Activated T-cell treated with anti-CD3 and anti-CD28 coated beads for 24 hours (primary cell): ENCODE measurements at regions not wholly inside any gene's neighbourhood (a gene's known extent, or its start where the extent isn't known, plus 50 kb on each side); places are given as distances from the start of the nearest gene placed in this dataset.
"Not testable (repeated sequence)": the region's sequence is repeated elsewhere in the genome, so short reads cannot be mapped to it uniquely, and the experiment has no call there.

Experiments
- DNase-seq: peaks from one replicate; pipeline ENCODE4 v3.0.0-alpha.2; 2020; ENCODE audit warnings: low read depth

DNA sequence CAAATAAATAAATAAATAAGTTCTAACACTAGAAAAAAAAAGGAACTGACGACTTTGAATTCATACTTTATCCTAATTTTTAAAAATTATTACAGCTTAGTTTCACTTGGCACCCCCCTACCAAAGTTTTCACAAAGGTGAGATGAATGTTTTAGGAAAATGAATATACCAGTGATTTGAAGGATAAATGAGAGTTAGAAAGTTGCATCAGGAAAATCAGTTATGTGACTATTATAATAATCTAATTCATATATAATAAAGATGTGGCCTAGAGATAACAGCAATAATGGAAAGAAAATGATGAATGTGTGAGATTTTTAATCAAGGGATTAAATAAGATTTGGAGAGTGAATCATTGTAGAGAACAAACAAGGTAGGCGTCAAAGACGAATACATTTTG is 103.0 kb upstream of the RAP1B start:
- DNase-seq, result no peak

DNA sequence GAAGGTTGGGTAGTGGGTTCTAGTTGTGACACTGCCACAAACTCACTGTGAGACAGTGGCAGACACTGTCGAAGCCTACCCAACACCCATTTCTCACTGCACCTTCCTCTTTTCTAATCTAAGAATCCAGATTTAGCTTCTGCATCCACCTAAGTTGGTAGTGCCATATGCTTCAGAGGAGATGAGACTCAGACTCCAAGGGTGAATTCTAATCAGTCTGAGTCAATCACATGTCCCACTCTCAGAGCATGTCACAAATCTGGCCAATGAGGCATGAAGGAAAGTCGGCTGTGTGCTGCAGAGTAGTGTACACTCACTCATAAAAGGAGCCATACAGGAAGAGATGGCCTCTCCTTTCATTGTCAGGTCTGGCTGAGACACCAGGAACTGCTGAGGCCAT is 102.1 kb upstream of the RAP1B start:
- no peak for DNase-seq

DNA sequence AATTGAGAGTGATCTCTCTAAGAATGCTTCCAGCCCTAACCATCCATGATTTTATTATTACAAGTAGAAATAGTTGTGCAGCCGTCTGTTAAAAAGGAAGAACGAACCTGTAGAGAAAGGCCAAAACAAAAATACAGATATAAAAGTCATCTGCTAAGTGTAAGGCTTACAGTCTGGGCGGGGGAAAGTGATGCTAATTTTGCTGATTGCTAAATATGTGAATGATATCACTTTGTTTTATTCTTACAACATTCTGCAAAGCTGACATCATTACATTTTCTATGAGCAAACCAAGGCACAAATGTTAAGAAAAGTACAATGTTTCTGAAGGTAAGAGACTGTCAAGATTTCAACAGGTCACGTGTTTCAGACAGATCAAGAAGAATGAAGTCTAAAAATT is 101.5 kb upstream of the RAP1B start:
- DNase-seq, result no peak

DNA sequence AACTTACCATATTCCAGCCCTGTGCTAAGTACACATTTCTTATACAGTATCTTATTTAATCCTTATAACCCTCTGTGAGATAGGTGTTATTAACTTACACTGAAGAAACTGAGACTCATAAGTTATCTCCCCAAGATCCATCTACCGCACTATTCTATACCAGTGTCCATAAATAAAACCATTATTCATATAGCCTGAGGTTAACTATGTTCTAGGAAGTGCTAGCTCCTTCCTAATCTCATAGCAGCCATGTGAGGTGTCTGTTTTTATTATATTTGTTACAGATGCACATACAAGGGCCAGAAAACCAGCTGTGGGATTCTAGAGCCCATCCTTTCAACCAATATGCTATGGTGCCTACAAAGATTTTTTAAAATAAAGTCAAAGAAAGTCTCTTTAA is 100.3 kb upstream of the RAP1B start:
- no peak for DNase-seq

DNA sequence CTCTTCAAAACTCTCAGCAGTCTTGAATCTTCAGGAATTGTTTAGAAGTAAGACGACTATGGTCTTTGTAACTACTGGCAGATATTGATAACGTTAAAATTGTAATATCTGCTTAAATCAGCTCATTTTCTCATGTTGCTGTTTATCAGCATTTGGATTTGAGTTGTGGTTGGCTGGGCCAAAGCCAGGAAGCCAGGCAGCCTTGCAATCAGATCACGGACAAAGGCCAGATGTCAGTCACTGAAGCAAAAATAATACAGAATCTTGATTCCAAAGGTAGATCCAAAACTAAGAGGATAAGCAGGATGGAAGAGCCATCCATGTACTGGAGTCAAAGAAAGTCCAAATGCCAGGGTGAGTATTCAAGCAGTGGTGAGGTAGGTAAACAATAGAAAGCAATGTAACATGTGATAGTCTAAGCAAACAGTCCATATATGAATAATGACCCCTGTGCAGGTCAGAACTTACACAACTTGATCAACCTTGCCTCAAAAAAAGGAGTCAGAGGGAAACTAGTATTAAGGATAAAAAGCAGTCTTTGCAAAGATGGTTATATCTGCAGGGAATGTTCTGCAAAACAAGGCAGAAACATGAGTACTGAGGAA is 95.8 kb upstream of the RAP1B start:
- DNase-seq, result no peak

DNA sequence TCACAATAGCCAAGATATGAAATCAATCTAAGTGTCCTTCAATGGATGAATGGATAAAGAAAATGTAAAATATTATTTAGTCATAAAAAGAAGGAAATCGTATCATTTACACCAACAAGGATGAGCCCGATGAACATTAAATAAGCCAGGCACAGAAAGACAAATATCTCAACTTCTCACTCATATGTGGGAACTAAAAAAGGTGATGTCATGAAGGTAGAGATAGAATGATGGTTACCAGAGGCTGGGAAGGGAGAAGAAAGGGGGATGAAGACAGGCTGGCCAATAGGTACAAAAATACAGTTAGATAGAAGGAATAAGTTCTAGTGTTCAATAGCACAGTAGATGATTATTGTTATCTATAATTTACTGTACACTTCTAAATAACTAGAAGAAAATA is 94.9 kb upstream of the RAP1B start:
- DNase-seq, result no peak

DNA sequence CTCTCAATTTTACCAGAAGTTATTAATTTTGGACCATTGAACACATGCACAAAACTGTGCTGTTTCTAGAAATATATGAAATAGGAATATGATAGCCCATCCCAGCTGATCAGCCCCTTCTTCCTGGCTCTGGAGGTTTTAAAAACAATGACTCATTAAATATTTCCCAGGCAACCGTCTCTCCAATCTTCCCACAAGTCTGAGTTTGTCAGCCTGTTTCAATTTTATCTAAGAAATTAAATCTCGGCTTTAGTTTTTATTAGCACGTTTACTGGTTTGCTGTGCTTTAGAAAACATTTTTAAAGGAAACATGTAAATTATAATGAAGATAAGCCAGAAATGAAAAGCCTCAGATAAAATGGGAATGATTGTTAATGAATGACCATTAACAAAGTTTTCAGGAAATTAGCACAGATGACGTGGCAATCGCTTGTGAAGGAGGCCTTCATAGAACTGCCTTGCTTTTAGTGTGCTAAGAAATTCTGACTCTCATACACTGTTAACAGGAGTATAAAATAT is 89.3 kb upstream of the RAP1B start:
- no peak for DNase-seq

DNA sequence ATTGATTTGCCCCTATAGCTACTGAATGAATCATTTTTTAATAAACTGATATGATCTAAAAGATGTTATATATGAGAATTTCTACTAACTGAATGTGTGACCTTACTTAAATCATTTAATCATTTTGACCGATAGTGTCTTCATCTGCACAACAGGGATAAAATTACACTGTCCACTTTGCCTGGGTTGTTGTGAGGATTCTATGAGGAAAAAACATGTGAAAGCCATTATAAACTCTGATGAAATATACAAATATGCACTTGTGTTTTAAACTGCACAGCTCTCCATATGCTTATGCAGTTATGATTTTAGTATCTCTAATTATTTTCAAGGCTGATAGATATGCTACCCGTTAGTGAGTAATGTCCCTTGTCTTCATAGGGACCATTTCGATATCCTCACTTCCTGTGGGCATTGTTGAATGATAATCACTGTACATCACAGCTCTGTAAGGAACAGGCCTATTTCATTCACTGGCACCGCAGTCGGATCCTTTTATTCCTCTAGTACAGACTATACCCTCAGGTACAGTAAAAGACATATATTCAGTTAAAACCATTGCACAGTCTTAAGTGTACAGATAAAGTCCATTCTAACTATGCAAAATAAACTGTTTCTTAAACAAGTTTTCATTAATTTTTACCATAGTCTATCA is 88.7 kb upstream of the RAP1B start:
- DNase-seq, result no peak

DNA sequence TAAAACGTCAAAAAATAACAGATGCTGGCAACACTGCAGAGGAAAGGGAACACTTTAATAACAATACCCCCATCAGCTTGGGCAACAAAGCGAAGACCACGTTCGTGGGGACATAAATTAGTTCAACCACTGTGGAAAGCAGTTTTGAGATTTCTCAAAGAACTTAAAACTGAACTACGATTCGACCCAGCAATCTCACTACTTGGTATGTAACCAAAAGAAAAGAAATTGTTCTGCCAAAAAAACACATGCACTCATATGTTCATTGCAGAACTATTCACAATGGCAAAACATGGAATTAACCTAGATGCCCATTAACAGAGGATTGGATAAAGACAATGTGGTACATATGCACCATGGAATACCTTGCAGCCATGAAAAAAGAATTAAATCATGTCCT is 81.2 kb upstream of the RAP1B start:
- DNase-seq, result no peak

DNA sequence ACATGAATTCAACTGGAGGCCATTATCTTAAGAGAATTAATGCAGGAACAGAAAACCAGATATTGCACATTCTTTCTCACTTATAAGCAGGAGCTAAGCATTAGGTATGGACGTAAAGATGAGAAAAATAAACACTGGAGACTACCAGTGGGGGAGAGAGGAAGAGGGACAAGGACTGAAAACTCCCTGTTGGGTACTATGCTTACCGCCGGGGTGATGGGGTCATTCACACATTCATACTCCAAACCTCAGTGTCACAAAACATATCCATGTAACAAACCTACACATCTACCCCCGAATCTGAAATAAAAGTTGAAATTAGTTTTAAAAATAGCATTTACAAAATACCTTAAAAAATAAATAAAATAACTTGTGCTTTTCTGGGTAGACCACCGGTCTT is 80.8 kb upstream of the RAP1B start:
- DNase-seq, result no peak

DNA sequence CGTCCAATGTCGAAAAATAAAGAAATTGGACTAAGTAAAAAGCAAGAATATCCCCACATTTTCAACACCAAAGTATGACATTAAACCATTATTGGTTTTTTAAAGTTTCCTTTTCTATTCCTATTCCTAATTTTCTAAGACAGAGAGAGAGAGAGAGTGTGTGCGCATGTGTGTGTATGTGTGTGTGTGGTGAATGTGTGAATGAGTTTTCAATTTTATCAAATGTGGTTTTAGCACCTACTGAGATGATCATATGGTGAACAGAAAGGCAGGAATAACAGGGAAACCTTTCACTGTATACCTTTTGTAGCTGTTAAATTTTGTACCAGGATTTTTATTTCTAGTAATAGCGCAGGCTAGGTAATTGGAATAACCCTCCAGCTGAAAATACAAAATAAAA is 80.4 kb upstream of the RAP1B start:
- DNase-seq, result no peak

DNA sequence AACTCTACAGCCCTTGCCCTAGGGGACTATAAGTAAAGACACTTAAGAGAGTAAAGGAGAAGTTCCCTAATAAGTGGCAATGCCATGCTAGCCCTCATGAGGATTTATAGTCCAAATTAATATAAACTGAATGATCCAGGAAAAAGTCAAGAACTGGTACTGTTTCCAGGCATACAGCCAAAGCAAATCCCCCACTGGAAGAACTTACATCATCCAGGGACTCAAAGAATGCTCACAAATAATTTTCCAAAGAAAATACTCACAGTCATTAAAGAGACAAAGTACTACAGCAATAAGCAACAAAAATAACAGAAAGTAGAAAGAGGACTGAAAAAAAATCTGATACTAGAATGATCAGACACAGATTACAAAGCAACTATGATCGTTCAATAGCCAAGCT is 79.7 kb upstream of the RAP1B start:
- no peak for DNase-seq

DNA sequence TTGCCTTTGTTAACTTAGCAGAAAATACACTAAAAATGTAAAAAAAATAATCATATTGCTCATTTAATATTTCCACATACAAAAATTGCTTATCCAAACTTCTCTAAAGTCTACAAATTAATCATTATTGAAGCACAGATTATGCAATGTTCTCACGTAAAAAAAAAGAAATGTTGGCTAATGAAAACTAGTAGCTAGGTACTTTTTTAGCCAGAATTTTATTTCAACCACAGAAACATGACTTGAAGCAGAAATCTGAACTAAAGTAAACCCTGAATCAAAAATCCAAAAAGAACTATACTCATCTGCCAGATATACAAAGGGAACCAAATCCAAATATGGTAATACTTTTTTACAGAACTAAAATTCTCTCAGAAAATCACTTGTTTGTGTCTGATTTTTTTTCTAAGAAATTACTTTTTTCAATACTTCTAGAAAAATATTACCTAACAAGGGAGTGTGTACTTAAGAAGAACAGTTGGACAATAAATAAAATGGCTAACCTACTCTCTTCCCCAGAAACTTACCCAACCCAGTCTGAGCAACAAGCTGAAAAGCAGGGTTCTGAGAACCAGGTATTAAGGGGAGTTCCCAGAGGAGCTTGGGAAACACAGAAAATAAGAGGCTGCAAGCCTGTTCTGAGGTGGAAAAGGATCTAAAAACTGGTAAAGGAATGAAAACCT is 78.4 kb upstream of the RAP1B start:
- no peak for DNase-seq

DNA sequence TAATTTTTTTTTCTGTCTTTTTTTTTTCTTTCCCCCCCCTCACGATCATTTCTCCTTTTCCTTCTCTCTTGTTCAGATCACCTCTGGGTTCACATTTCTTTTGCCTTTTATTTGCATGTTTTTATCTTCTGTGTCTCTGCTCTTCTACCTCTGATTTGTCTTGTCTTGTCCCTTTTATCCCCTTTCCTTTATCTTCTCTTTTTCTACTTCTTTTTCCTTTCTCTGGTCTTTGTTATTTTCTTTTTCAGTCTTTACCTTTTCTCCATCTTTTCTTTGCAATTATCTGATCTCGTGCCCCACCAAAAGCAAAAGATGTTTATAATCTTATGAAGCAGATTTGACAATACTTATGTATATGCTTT is 77.8 kb upstream of the RAP1B start:
- no peak for DNase-seq

DNA sequence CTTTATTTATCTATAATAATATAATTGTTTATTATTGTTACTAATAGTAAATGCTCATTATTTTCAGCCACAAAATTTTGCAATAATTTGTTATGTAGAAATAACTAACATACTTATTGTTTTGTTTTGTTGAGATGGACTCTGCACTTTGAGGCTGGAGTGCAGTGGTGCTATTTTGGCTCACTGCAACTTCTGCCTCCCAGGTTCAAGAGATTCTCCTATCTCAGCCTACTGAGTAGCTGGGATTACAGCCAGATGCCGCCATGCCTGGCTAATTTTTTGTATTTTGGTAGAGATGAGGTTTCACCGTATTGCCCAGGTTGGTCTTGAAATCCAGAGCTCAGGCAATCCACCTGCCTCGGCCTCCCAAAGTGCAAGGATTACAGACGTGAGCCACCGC is 76.6 kb upstream of the RAP1B start:
- no peak for DNase-seq

DNA sequence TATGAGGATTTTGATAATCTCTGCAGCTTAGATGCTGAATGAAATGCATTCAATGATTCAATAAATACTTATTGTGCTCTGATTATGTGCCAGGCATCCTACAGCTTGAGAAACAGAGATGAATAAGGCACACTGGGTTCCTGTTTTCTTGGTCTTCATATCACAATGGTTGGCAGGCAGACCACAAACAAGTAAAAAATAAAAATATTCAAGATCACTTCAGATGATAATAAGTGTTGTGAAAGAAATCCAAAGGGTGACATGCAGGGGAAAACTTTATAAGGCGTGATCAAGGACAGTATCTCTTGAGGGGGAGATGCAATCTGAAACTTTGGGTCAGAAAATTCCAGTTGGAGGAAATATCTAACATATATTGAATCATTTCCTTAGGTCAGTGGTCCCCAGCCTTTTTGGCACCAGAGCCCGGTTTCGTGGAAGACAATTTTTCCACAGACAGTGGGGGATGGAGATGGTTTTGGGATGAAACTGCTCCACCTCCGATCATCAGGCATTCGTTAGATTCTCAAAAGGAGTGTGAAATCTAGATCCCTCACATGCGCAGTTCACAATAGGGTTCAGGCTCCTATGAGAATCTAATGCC is 73.7 kb upstream of the RAP1B start:
- no peak for DNase-seq

DNA sequence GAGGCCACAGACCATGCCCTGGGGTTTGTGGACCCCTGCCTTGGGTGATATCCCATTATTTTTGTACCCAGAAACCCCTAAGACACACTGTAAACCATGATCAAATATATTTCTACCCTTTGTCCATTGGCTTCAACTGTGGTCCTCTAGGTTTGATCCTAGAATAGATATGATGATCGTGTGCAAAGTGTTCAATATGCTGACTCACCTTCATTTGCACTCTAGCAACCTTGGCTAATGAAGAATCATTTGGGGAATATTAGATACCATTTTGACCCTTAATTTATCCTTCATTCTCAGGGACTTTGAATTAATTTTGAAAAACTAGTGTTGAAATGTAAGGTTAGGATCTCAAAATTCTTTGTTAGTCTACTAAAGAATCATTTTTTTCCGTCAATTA is 73.1 kb upstream of the RAP1B start:
- no peak for DNase-seq

DNA sequence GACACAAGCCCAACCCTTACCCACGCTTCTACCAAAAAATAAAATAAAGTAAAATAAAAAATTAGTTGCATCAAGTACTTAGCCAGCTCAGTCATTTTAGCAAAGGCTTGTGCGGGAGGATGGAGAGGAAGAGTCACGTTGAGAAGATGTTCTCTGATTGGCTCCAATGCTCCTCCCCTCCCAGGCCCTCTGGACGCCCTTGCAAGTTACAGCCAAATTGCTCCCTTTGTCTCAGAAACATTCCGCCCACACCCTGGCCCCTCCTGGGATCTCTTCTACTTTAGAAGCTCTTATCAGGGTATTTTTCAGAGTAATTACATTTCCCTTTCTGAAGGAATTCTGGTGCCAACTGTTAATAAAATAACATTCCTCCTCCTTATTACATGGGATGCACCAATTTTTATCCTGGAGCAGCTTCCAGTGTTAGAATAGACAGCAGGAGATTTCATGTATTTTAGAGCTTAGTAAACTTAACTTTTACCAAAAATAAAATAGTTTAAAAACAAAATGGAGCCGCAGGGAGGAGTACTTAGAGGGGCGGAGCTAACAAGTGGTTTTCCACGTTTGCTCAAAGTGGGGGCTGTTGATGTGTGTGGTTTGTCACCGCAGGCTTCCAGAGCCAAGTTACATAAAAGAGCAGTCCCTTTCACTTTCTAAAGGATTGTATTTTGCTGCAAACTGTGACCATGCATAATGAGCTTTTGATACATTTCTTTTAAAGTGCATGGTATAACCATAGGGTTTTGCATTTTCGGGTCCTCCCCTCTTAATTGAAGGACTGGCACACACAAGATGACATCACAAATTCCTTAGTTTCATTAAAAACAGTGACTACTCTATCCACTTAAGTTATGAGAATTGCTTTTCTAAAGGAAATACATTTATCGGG is 71.7 kb upstream of the RAP1B start:
- DNase-seq, result peak; percentile 31

DNA sequence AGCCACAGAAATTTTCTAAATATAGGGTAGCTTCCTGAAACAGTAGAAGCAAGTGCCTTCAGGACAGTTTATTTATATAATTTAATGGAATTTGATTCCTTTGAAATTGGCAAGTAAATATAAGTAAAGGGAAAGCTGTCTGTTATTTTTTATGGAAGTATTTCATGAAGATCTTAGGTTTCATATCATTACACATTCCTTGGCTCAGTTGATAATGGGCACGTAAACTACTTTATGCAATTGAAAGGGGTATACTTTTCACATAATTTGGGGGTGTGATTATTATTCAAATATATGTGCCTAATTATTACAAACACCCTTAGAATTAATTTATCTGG is 71.1 kb upstream of the RAP1B start:
- no peak for DNase-seq

DNA sequence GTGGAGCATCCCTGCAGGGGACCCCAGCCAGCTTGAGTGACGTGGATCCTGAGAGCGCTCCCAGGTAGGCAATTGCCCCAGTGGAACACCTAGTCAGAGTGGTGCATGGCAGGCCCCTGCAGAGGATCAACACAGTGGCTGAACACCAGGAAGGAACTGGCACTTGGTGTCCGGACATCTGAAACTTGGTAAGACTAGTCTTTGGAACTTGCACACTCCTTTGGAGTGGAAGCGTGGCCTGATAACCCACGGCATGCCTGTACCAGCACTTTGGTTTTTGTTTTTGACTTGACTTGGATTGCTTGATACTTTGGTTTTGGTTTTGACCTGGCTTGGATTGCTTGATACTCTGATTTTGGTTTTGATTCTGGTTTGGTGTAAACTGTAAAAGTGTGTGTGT is 69.9 kb upstream of the RAP1B start:
- DNase-seq, result not testable (repeated sequence)

DNA sequence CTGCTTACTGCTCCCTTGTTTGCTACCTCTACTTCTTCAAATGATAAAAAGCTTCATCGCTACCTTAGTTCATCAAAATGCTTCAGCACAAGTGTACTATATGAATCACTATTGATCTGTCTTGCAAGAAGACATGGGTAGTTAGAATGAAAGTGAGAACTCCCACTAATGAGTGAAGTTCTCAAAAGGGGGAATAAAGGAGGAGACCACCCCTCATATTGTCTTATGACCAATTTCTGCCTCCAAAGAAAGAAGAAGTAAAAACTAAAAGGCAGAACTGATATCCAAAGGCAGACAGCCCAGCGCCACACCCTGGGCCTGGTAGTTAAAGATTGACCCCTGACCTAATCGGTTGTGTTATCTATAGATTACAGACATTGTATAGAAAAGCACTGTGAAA is 63.4 kb upstream of the RAP1B start:
- not testable (repeated sequence) for DNase-seq

DNA sequence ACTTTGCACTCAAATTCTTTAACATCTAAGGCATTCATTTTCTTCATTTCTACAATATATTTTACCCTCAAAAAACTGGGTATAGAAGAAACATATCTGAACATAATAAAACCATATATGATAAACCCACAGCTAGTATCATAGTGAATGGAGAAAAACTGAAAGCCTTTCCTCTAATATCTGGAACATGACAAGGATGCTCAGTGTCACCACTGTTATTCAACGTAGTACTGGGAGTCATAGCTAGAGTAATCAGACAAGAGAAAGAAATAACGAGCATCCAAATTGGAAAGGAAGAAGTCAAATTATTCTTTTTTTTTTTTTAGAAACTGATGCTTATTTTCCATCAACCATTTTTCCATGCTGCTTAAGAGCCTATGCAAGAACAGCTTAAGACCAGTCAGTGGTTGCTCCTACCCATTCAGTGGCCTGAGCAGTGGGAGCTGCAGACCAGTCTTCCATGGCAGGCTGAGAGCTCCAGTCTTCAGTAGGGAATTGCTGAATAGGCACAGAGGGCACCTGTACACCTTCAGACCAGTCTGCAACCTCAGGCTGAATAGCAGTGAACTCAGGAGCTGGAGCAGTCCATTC is 58.0 kb upstream of the RAP1B start:
- DNase-seq, result not testable (repeated sequence)
